Thyroid gland (tissue), 4 donors: ENCODE measurements at regions not wholly inside any gene's neighbourhood (a gene's known extent, or its start where the extent isn't known, plus 50 kb on each side); places are given as distances from the start of the nearest gene placed in this dataset.

Experiments used
- POLR2A ChIP-seq, 2 donors: fragments of 450-650 bp; IDR thresholded peaks; one replicate each; pipeline ENCODE4 v1.6.1; 2017; ENCODE audit warnings: antibody characterized with exemption in 2 of 2, mild to moderate bottlenecking in 2 of 2, moderate library complexity in 1 of 2
- TF ChIP-seq, protein P1 (sequence below), 6 experiments: fragments of 200-600 bp in 3 of 6; fragments of 450-650 bp in 3 of 6; sonication (generic) in 3 of 6; IDR thresholded peaks; one replicate each; pipeline ENCODE4 v1.5.1; 2016 to 2019; ENCODE audit warnings: antibody characterized with exemption in 6 of 6, mild to moderate bottlenecking in 2 of 6, inconsistent platforms in 1 of 6, moderate library complexity in 1 of 6

DNA sequence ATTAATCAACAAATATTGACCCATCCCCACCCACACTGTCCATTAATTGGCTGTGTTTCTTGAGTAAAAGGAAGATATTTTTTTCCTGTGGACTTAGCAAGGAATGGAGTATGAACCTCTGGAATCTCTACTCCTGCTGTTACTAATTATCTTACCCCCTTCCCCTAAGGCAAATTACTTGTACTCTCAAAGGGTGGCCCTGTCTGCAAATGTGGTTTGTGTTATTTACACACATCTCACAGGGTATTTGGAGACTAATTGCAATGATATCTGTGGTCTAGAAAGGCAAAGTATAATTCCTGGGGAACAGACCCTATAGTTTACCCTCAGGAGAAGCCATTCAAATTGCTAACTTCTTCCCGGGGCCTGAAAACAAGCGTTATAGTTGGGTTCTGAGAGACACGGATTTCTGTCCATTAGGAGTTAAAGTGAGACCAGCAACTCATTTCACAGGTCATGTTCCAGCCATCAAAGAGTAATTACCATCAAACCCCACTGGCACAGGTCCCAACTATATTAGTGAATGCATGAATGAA lies 133.0 kb upstream of the RASGEF1B start:
- TF ChIP-seq, protein P1, sequence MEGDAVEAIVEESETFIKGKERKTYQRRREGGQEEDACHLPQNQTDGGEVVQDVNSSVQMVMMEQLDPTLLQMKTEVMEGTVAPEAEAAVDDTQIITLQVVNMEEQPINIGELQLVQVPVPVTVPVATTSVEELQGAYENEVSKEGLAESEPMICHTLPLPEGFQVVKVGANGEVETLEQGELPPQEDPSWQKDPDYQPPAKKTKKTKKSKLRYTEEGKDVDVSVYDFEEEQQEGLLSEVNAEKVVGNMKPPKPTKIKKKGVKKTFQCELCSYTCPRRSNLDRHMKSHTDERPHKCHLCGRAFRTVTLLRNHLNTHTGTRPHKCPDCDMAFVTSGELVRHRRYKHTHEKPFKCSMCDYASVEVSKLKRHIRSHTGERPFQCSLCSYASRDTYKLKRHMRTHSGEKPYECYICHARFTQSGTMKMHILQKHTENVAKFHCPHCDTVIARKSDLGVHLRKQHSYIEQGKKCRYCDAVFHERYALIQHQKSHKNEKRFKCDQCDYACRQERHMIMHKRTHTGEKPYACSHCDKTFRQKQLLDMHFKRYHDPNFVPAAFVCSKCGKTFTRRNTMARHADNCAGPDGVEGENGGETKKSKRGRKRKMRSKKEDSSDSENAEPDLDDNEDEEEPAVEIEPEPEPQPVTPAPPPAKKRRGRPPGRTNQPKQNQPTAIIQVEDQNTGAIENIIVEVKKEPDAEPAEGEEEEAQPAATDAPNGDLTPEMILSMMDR (IDR thresholded peaks at IDR 0.05): no peak
- TF ChIP-seq POLR2A (IDR thresholded peaks at IDR 0.05): no peak
